BLaER1 (cell line): ENCODE measurements at regions not wholly inside any gene's neighbourhood (a gene's known extent, or its start where the extent isn't known, plus 50 kb on each side); places are given as distances from the start of the nearest gene placed in this dataset.

Experiments
- H3K27ac ChIP-seq: shearing (Covaris generic); formaldehyde crosslinking; 2 replicates; pipeline ENCODE4 v1.8.1; 2022
- H3K27me3 ChIP-seq: shearing (Covaris generic); formaldehyde crosslinking; 2 replicates; pipeline ENCODE4 v1.8.1; 2022
- H3K36me3 ChIP-seq: shearing (Covaris generic); formaldehyde crosslinking; 2 replicates; pipeline ENCODE4 v1.8.1; 2022
- H3K4me1 ChIP-seq: shearing (Covaris generic); formaldehyde crosslinking; 2 replicates; pipeline ENCODE4 v1.8.1; 2022
- H3K4me2 ChIP-seq: shearing (Covaris generic); formaldehyde crosslinking; 2 replicates; pipeline ENCODE4 v1.8.1; 2022
- H3K4me3 ChIP-seq: shearing (Covaris generic); formaldehyde crosslinking; 2 replicates; pipeline ENCODE4 v1.8.1; 2022
- H3K9ac ChIP-seq: shearing (Covaris generic); formaldehyde crosslinking; 2 replicates; pipeline ENCODE4 v1.8.1; 2022
- H3K9me3 ChIP-seq: shearing (Covaris generic); formaldehyde crosslinking; 2 replicates; pipeline ENCODE4 v1.8.1; 2022
- H4K20me1 ChIP-seq: shearing (Covaris generic); formaldehyde crosslinking; 2 replicates; pipeline ENCODE4 v1.8.1; 2022
- Cebpa-rat ChIP-seq: shearing (Covaris generic); IDR thresholded peaks from 2 replicates; pipeline ENCODE4 v1.8.1; 2022

GRCh38 chr1:17887661-17888371 lies 132.7 kb downstream of the ACTL8 start:
- Histone ChIP-seq H3K27ac (no peak overlapping the region), H3K27me3 (no peaks in the 10 kb centered on the region), H3K4me3 (no peak overlapping the region), H3K9me3 (no peaks in the 10 kb centered on the region), H3K4me2 (no peak overlapping the region), H3K4me1 (no peaks in the 10 kb centered on the region), H4K20me1 (no peaks in the 10 kb centered on the region), H3K9ac (no peak overlapping the region), H3K36me3 (no peaks in the 10 kb centered on the region)
- TF ChIP-seq Cebpa-rat: no peak

GRCh38 chr1:17890056-17890814 lies 135.1 kb downstream of the ACTL8 start:
- Histone ChIP-seq H3K36me3 (no peaks in the 10 kb centered on the region), H3K4me1 (no peaks in the 10 kb centered on the region), H3K9ac (no peak overlapping the region), H3K9me3 (no peaks in the 10 kb centered on the region), H3K4me3 (no peak overlapping the region), H3K4me2 (no peak overlapping the region), H3K27ac (no peak overlapping the region), H4K20me1 (no peaks in the 10 kb centered on the region), H3K27me3 (no peaks in the 10 kb centered on the region)
- no peak for TF ChIP-seq Cebpa-rat

GRCh38 chr1:17890815-17891191 lies 135.7 kb downstream of the ACTL8 start:
- no peak for TF ChIP-seq Cebpa-rat
- no peak overlapping the region for H3K9ac ChIP-seq
- no peaks in the 10 kb centered on the region for H3K4me1 ChIP-seq
- H3K27me3 ChIP-seq: no peaks in the 10 kb centered on the region
- no peaks in the 10 kb centered on the region for H3K9me3 ChIP-seq
- no peak overlapping the region for H3K27ac ChIP-seq
- H3K4me3 ChIP-seq: no peak overlapping the region
- H3K36me3 ChIP-seq: no peaks in the 10 kb centered on the region
- no peaks in the 10 kb centered on the region for H4K20me1 ChIP-seq
- no peak overlapping the region for H3K4me2 ChIP-seq

GRCh38 chr1:17891205-17892110 lies 136.3 kb downstream of the ACTL8 start:
- Histone ChIP-seq H4K20me1 (no peaks in the 10 kb centered on the region), H3K36me3 (no peaks in the 10 kb centered on the region), H3K4me2 (no peak overlapping the region), H3K9ac (no peak overlapping the region), H3K9me3 (no peaks in the 10 kb centered on the region), H3K4me1 (no peaks in the 10 kb centered on the region), H3K4me3 (no peak overlapping the region), H3K27me3 (no peaks in the 10 kb centered on the region), H3K27ac (no peak overlapping the region)
- no peak for TF ChIP-seq Cebpa-rat

GRCh38 chr1:17892225-17892624 lies 137.1 kb downstream of the ACTL8 start:
- no peak for TF ChIP-seq Cebpa-rat
- Histone ChIP-seq H3K4me3 (no peak overlapping the region), H3K27me3 (no peaks in the 10 kb centered on the region), H4K20me1 (no peaks in the 10 kb centered on the region), H3K36me3 (no peaks in the 10 kb centered on the region), H3K27ac (no peak overlapping the region), H3K9me3 (no peaks in the 10 kb centered on the region), H3K9ac (no peak overlapping the region), H3K4me2 (no peak overlapping the region), H3K4me1 (no peaks in the 10 kb centered on the region)

- H3K4me3 ChIP-seq: no peak overlapping the region
- H3K9me3 ChIP-seq: no peaks in the 10 kb centered on the region
- no peak overlapping the region for H3K9ac ChIP-seq
- H3K27me3 ChIP-seq: no peaks in the 10 kb centered on the region
- no peaks in the 10 kb centered on the region for H4K20me1 ChIP-seq
- no peaks in the 10 kb centered on the region for H3K36me3 ChIP-seq
- no peak for TF ChIP-seq Cebpa-rat
- no peak overlapping the region for H3K4me2 ChIP-seq
- no peak overlapping the region for H3K27ac ChIP-seq
- H3K4me1 ChIP-seq: no peaks in the 10 kb centered on the region
Measured at GRCh38 chr1:17892851-17893250, 137.7 kb downstream of the ACTL8 start.

GRCh38 chr1:17893891-17894631 lies 138.9 kb downstream of the ACTL8 start:
- Histone ChIP-seq H3K27ac (no peak overlapping the region), H3K27me3 (no peaks in the 10 kb centered on the region), H3K36me3 (no peaks in the 10 kb centered on the region), H4K20me1 (no peaks in the 10 kb centered on the region), H3K4me1 (no peaks in the 10 kb centered on the region), H3K4me2 (no peak overlapping the region), H3K9ac (no peak overlapping the region), H3K9me3 (no peaks in the 10 kb centered on the region), H3K4me3 (no peak overlapping the region)
- TF ChIP-seq Cebpa-rat: no peak

GRCh38 chr1:17895401-17895800 lies 140.3 kb downstream of the ACTL8 start:
- H3K4me2 ChIP-seq: no peak overlapping the region
- no peak overlapping the region for H3K4me3 ChIP-seq
- H3K4me1 ChIP-seq: no peaks in the 10 kb centered on the region
- no peak for TF ChIP-seq Cebpa-rat
- no peaks in the 10 kb centered on the region for H3K9me3 ChIP-seq
- no peaks in the 10 kb centered on the region for H3K27me3 ChIP-seq
- H3K9ac ChIP-seq: no peak overlapping the region
- no peak overlapping the region for H3K27ac ChIP-seq
- H3K36me3 ChIP-seq: no peaks in the 10 kb centered on the region
- H4K20me1 ChIP-seq: no peaks in the 10 kb centered on the region

- Histone ChIP-seq H3K4me1 (no peaks in the 10 kb centered on the region), H3K36me3 (no peaks in the 10 kb centered on the region), H3K4me2 (no peak overlapping the region), H3K9me3 (no peaks in the 10 kb centered on the region), H4K20me1 (no peaks in the 10 kb centered on the region), H3K27me3 (no peaks in the 10 kb centered on the region), H3K27ac (no peak overlapping the region), H3K9ac (no peak overlapping the region), H3K4me3 (no peak overlapping the region)
- TF ChIP-seq Cebpa-rat: no peak
Measured at GRCh38 chr1:17895986-17896385, 140.9 kb downstream of the ACTL8 start.
